H1 (cell line): ENCODE measurements at regions not wholly inside any gene's neighbourhood (a gene's known extent, or its start where the extent isn't known, plus 50 kb on each side); places are given as distances from the start of the nearest gene placed in this dataset.

Experiments used
- CTCF ChIA-PET: fragments of 300-600 bp; sonication (Branson Sonifier 250); formaldehyde crosslinking; loops from one replicate; lab custom pipeline; 2021; ENCODE audit not compliant: partially characterized antibody; lab: Charles Lee
- POLR2A ChIA-PET: fragments of 300-600 bp; sonication (Branson Sonifier 250); formaldehyde crosslinking; loops from one replicate; lab custom pipeline; 2021; ENCODE audit warnings: inconsistent platforms; ENCODE audit not compliant: partially characterized antibody; lab: Charles Lee
- DNase-seq, 2 experiments: peaks; one replicate each; pipeline versions ENCODE4 v3.0.0 to v3.0.0-alpha.2; 2010 to 2022; ENCODE audit warnings: low spot score in 2 of 2, low read depth in 1 of 2, mixed read lengths in 1 of 2
- FAIRE-seq: peaks from 2 replicates; lab custom pipeline; 2011; peaks lifted over from hg19 to GRCh38; lab: Jason Lieb, UNC
- H2AFZ ChIP-seq: 2 replicates; pipeline ENCODE4 v1.8.1; 2012; ENCODE audit warnings: low read length, inconsistent platforms
- H2AK5ac ChIP-seq: 2 replicates; pipeline ENCODE4 v1.6.1; 2013; ENCODE audit warnings: low read depth, low read length
- H2BK120ac ChIP-seq: replicated peaks from 2 replicates; pipeline ENCODE3; 2013; ENCODE audit warnings: low read depth, low read length, inconsistent platforms
- H2BK12ac ChIP-seq: 2 replicates; pipeline ENCODE4 v1.6.1; 2013; ENCODE audit warnings: low read depth, low read length
- H2BK15ac ChIP-seq: 2 replicates; pipeline ENCODE4 v1.6.1; 2013; ENCODE audit warnings: low read length
- H2BK20ac ChIP-seq: 2 replicates; pipeline ENCODE4 v1.6.1; 2013; ENCODE audit warnings: low read length
- H2BK5ac ChIP-seq: 2 replicates; pipeline ENCODE4 v1.6.1; 2013; ENCODE audit warnings: low read depth, low read length
- H3K14ac ChIP-seq: 2 replicates; pipeline ENCODE4 v1.6.1; 2013; ENCODE audit warnings: inconsistent platforms; ENCODE audit not compliant: insufficient read length
- H3K18ac ChIP-seq: 2 replicates; pipeline ENCODE4 v1.6.1; 2013; ENCODE audit warnings: low read length; ENCODE audit errors: extremely low read depth
- H3K23ac ChIP-seq: 2 replicates; pipeline ENCODE4 v1.6.1; 2013; ENCODE audit warnings: inconsistent platforms; ENCODE audit not compliant: insufficient read length
- H3K23me2 ChIP-seq: 2 replicates; pipeline ENCODE4 v1.6.1; 2013; ENCODE audit warnings: low read depth, low read length
- H3K27ac ChIP-seq: 2 replicates; pipeline ENCODE4 v1.6.1; 2011; ENCODE audit warnings: low read depth, low read length, inconsistent platforms
- H3K27me3 ChIP-seq, 4 experiments: replicated peaks in 1 of 4; 1 replicate in 1 of 4; 2 replicates in 3 of 4; pipeline versions ENCODE4 v1.6.1 to v1.8.1; 2011 to 2013; ENCODE audit warnings: low read length in 3 of 4, mild to moderate bottlenecking in 3 of 4, inconsistent platforms in 2 of 4, mixed read lengths in 2 of 4, moderate library complexity in 1 of 4; ENCODE audit not compliant: control insufficient read depth in 3 of 4, insufficient read depth in 3 of 4; ENCODE audit errors: extremely low read depth in 1 of 4
- H3K36me3 ChIP-seq, 4 experiments: 2 replicates each; pipeline versions ENCODE4 v1.6.1 to v1.8.1; 2011 to 2013; ENCODE audit warnings: mild to moderate bottlenecking in 4 of 4, low read length in 3 of 4, moderate library complexity in 2 of 4, control low read depth in 1 of 4, inconsistent platforms in 1 of 4; ENCODE audit not compliant: insufficient read depth in 4 of 4, control insufficient read depth in 2 of 4
- H3K4ac ChIP-seq: replicated peaks from 2 replicates; pipeline ENCODE3; 2013; ENCODE audit warnings: low read length, low read depth, mixed read lengths, inconsistent platforms; ENCODE audit not compliant: insufficient read length
- H3K4me1 ChIP-seq, 4 experiments: replicated peaks in 1 of 4; 1 replicate in 1 of 4; 2 replicates in 3 of 4; pipeline versions ENCODE4 v1.6.1 to v1.8.1; 2011 to 2013; ENCODE audit warnings: low read length in 3 of 4, inconsistent platforms in 2 of 4, mixed read lengths in 1 of 4; ENCODE audit not compliant: insufficient read depth in 4 of 4, control insufficient read depth in 3 of 4
- H3K4me2 ChIP-seq, 2 experiments: 2 replicates each; pipeline versions ENCODE4 v1.6.1 to v1.8.1; 2011 to 2013; ENCODE audit warnings: low read depth in 2 of 2, low read length in 2 of 2, control low read depth in 1 of 2, inconsistent platforms in 1 of 2, mild to moderate bottlenecking in 1 of 2; ENCODE audit not compliant: insufficient read depth in 1 of 2
- H3K4me3 ChIP-seq, 4 experiments: fragments of 200-600, 300-600 bp in 1 of 4; sonication (generic), shearing (Covaris generic), sonication (Bioruptor Twin) in 1 of 4; 2 replicates each; pipeline versions ENCODE4 v1.5.1 to v1.8.1; 2011 to 2016; ENCODE audit warnings: low read length in 4 of 4, low read depth in 3 of 4, control low read depth in 2 of 4, inconsistent platforms in 2 of 4, mild to moderate bottlenecking in 2 of 4, mixed read lengths in 1 of 4, moderate library complexity in 1 of 4; ENCODE audit not compliant: insufficient read depth in 2 of 4; ENCODE audit errors: extremely low read depth in 1 of 4
- H3K56ac ChIP-seq: replicated peaks from 2 replicates; pipeline ENCODE3; 2013; ENCODE audit warnings: low read depth, mild to moderate bottlenecking, mixed read lengths, low read length, inconsistent platforms; ENCODE audit not compliant: insufficient read length
- H3K79me1 ChIP-seq: 2 replicates; pipeline ENCODE4 v1.6.1; 2013; ENCODE audit warnings: low read depth, low read length, control low read depth
- H3K79me2 ChIP-seq, 2 experiments: 2 replicates each; pipeline versions ENCODE4 v1.6.1 to v1.8.1; 2012 to 2013; ENCODE audit warnings: low read length in 2 of 2, mild to moderate bottlenecking in 2 of 2, inconsistent platforms in 1 of 2; ENCODE audit not compliant: insufficient read depth in 2 of 2, control insufficient read depth in 1 of 2
- H3K9ac ChIP-seq, 4 experiments: replicated peaks in 1 of 4; 1 replicate in 1 of 4; 2 replicates in 3 of 4; pipeline versions ENCODE4 v1.6.1 to v1.8.1; 2011 to 2013; ENCODE audit warnings: low read depth in 3 of 4, low read length in 3 of 4, control low read depth in 2 of 4, mild to moderate bottlenecking in 2 of 4, moderate library complexity in 2 of 4, inconsistent platforms in 1 of 4; ENCODE audit errors: extremely low read depth in 1 of 4
- H3K9me3 ChIP-seq, 2 experiments: 2 replicates each; pipeline versions ENCODE4 v1.6.1 to v1.8.1; 2012 to 2013; ENCODE audit warnings: mild to moderate bottlenecking in 2 of 2, moderate library complexity in 2 of 2, control low read depth in 1 of 2, inconsistent platforms in 1 of 2, low read depth in 1 of 2, low read length in 1 of 2, mixed read lengths in 1 of 2; ENCODE audit not compliant: insufficient read depth in 2 of 2
- H4K20me1 ChIP-seq, 2 experiments: replicated peaks in 1 of 2; 2 replicates each; pipeline versions ENCODE3 to v1.8.1; 2011 to 2013; ENCODE audit warnings: inconsistent platforms in 2 of 2, low read length in 2 of 2, mild to moderate bottlenecking in 1 of 2; ENCODE audit not compliant: insufficient read depth in 2 of 2, control insufficient read depth in 1 of 2
- H4K5ac ChIP-seq: 2 replicates; pipeline ENCODE4 v1.6.1; 2013; ENCODE audit warnings: low read length, low read depth, mixed read lengths, inconsistent platforms; ENCODE audit not compliant: insufficient read length
- H4K8ac ChIP-seq: 2 replicates; pipeline ENCODE4 v1.8.0; 2013; ENCODE audit warnings: mild to moderate bottlenecking, moderate library complexity, low read length, inconsistent platforms; ENCODE audit not compliant: insufficient read depth; ENCODE audit errors: extremely low read depth
- H4K91ac ChIP-seq: replicated peaks from 2 replicates; pipeline ENCODE3; 2013; ENCODE audit warnings: low read length, mixed read lengths, inconsistent platforms; ENCODE audit not compliant: insufficient read length
- ASH2L ChIP-seq: fragments of 200-600, 300-600 bp; sonication (generic); IDR thresholded peaks from one replicate; pipeline ENCODE4 v1.7.1; 2017; ENCODE audit warnings: low read length
- BACH1 ChIP-seq: IDR thresholded peaks from 2 replicates; pipeline ENCODE4 v1.6.1; 2012; ENCODE audit warnings: low read length, improper control_type of control experiment
- CBX8 ChIP-seq: fragments of 300-800, 300-1000 bp; sonication (generic); IDR thresholded peaks from 2 replicates; pipeline ENCODE4 v1.7.1; 2016; ENCODE audit warnings: low read depth, low read length, borderline replicate concordance
- PHF8 ChIP-seq: fragments of 200-600 bp; sonication (generic); conservative IDR thresholded peaks from 2 replicates; pipeline ENCODE4 v1.7.1; 2012; ENCODE audit warnings: low read depth, mild to moderate bottlenecking, inconsistent platforms, low read length, moderate library complexity
- RFX5 ChIP-seq: IDR thresholded peaks from 2 replicates; pipeline ENCODE4 v1.6.1; 2011; ENCODE audit warnings: low read depth, low read length, improper control_type of control experiment, borderline replicate concordance
- RNF2 ChIP-seq: fragments of 200-900, 300-1000 bp; sonication (generic); IDR thresholded peaks from 2 replicates; pipeline ENCODE4 v1.7.1; 2016; ENCODE audit warnings: borderline replicate concordance, low read depth, mild to moderate bottlenecking, antibody characterized with exemption, low read length; ENCODE audit not compliant: poor library complexity, severe bottlenecking; ENCODE audit errors: missing control alignments
- TEAD4 ChIP-seq: IDR thresholded peaks from 2 replicates; pipeline ENCODE4 v1.6.1; 2012; ENCODE audit warnings: low read depth, low read length, inconsistent platforms, mixed read lengths
- WGBS, 2 experiments: shearing (Covaris generic) in 1 of 2; methylation state at CpG; one replicate each; pipeline versions ENCODE4 v1.1.6 to v1.1.7; 2013 to 2015; ENCODE audit warnings: low lambda C conversion rate in 2 of 2, mixed read lengths in 2 of 2, inconsistent platforms in 1 of 2, low coverage in 1 of 2, missing lambda C conversion rate in 1 of 2; ENCODE audit not compliant: insufficient replicate concordance in 2 of 2, insufficient coverage in 1 of 2, insufficient read length in 1 of 2; ENCODE audit errors: extremely low coverage in 1 of 2, missing lambda C conversion rate in 1 of 2; 5-methylcytosine and 5-hydroxymethylcytosine counted together

DNA sequence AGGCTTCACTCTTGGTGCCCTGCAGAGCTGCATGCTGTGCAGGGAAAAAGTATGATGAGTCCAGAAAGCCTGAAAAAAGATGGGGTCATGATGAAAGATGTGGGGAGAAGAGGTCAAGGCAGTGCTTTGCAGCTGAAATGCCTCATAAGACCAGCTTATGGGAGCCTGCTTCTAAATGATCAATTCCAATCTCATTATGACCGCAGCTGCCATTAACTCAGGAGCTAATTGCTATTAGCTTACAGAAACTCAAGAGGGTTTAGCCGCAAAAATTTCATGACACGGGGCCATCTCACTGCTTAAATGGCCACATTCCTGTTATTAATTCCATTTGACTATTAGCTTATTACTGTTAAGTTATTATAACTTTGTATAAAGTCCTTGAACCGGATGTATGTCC is 502.9 kb upstream of the ZMIZ1 start:
- no peak for DNase-seq
- Histone ChIP-seq H3K23me2 (no peaks in the 10 kb centered on the region), H2BK20ac (no peak overlapping the region), H2BK12ac (no peak overlapping the region), H3K9ac (no peak overlapping the region), H3K79me1 (no peaks in the 10 kb centered on the region), H2AFZ (no peak overlapping the region), H3K27me3 (0 out of 7 replicates have a peak, but pooled peaks cover 0 to 2% (median 0%) of the 10 kb centered on the region in 4 experiments), H4K91ac (no peak overlapping the region), H3K4me1 (no peaks in the 10 kb centered on the region), H3K56ac (no peak overlapping the region), H4K8ac (no peak overlapping the region), H3K36me3 (no peaks in the 10 kb centered on the region), H3K4me2 (no peak overlapping the region), H3K27ac (no peak overlapping the region), H4K20me1 (no peaks in the 10 kb centered on the region), H3K4ac (no peak overlapping the region), H3K4me3 (no peak overlapping the region), H2BK15ac (no peak overlapping the region), H2BK5ac (no peak overlapping the region), H3K18ac (no peak overlapping the region), H4K5ac (no peak overlapping the region), H2BK120ac (no peak overlapping the region), H3K14ac (no peak overlapping the region), H2AK5ac (no peak overlapping the region), H3K79me2 (no peaks in the 10 kb centered on the region), H3K23ac (no peak overlapping the region), H3K9me3 (no peaks in the 10 kb centered on the region)
- WGBS, 2 experiments, result 97% methylated on average over 4 of the region's 4 CpGs; no CpG with 5 or more reads in 1 of the 2 experiments
- TF ChIP-seq ASH2L (no peak), RNF2 (no peak), CBX8 (no peak), RFX5 (no peak), PHF8 (no peak), BACH1 (no peak), TEAD4 (no peak)
- ChIA-PET POLR2A (no interaction called here), CTCF (interaction anchor here (0.5 to 1.6 kb wide), 6 partner anchors 23 to 414 kb away, joined by 3 to 5 read pairs (median 3); no protein-coding TSS in a partner anchor)
- FAIRE-seq, result no peak
